GM19468 (cell line): ENCODE measurements at regions not wholly inside any gene's neighbourhood (a gene's known extent, or its start where the extent isn't known, plus 50 kb on each side); places are given as distances from the start of the nearest gene placed in this dataset.
"Not testable (repeated sequence)": the region's sequence is repeated elsewhere in the genome, so short reads cannot be mapped to it uniquely, and the experiment has no call there.

Source experiments
- ATAC-seq: cut with Tn5 transposase; IDR thresholded peaks from one replicate; pipeline ENCODE4 v1.9.1; 2021; ENCODE audit warnings: mild to moderate bottlenecking, moderate library complexity, moderate number of reproducible peaks; ENCODE audit not compliant: unreplicated experiment; ENCODE audit errors: extremely low read depth

DNA sequence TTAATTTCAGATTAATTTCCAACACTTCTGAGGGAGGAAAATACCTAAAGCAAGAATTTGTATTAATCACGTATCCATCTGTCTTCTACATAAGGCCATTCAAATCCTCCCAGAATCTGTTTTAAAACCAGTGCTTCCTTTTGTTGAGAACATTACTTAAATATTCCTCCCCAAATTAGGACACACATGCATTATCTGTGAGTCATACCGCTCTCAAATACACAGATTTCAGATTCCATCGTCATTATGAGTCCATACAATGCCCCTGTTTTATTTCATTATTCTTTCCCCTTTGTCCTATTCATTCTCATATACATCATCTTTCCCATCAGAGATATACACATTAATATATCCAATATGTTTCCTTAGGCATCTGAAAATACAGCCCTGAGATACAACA lies 57.3 kb upstream of the PRSS12 start:
- ATAC-seq, result no peak

DNA sequence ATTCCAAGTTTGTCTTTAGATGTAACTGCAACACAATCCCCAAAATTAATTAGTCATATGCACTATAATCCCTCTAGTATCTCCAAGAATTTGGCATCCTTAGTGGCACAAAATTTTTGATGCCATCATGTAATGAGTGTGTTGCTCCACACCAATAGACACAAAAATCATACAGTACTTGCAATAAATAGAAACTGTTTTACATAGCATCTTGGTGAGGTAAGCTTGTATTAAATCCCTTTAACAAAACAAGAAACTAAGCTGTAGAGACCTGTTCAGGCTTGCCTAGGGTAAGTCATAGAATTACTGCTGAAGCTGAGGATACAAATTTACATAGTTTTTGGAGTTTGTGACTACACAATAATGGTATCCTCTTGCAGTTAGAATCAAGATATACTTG lies 64.5 kb upstream of the PRSS12 start:
- ATAC-seq, result no peak

DNA sequence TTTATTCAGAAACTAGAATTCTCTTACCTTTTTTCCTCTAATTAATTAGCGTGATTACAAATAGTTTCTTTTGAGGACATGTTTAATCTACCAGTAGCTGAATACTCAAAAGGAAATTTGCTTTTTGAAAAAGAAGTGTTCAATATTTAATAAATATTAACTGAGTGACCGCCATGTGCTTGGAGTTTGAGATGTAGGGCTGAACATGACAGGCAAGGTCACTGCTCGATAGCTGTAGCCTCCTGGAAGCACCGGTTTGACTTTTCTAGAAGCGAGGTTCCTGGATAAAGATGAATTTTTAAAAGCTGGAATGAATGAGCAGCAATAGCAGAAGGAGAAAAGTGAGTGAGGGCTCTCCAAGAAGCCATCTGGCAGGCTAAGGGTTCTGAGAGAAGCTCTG lies 65.0 kb upstream of the PRSS12 start:
- not testable (repeated sequence) for ATAC-seq

DNA sequence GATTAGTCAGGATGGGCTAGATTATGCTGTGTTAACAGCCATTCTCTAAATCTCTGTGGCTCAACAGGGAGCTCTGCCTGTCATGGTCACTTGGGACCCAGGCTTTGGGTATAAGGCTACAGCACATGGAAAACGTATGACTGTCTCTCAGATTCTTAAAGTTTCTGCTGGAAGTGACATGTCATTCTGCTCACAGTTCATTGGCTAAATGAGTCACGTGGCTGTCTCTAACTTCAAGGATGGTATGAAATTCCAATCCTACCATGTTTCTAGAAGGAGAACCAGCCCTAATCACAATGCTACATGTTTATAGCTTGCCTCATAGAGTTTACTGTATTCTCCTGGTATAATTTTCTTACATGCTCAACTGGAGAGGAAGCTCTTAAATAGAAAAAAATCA lies 65.6 kb upstream of the PRSS12 start:
- not testable (repeated sequence) for ATAC-seq

DNA sequence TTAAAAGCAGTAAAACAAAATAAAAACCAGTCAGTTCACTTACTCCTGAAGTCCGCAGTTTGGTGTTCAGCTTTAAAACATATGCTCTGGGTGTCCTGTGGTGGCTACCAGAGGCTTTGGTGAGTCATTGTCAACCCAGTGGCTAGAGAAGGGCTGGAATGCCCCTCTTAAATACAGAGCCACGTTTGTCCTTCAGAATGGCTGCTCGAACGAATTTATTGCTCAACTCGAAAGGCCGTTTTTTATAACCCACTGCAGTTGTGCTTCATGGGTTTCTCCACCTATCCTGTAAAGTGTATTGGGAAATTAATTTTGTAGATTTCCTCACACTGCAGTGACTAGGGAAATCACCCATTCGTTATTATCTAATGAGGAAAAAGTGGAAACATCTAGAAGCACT lies 66.8 kb upstream of the PRSS12 start:
- ATAC-seq, result not testable (repeated sequence)

DNA sequence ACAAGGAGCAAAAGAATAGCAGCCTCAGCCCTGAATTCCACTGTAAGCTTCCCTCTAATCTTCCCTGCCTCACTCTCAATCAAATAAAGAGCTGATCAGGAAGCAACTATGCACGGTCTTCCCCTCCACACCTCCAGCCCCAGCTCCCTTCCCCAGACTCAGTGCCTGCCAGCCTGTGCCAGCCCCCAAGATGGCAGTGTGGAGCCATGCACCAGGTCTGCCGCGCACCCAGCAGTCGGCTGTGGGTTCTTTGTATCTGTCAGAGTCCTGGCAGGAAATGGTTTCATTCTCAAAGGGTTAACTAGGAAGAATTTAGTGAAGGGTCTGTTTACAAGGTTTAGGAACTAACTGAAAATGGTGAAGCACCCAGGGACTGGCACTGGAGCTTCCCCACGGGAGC lies 71.3 kb upstream of the PRSS12 start:
- not testable (repeated sequence) for ATAC-seq

DNA sequence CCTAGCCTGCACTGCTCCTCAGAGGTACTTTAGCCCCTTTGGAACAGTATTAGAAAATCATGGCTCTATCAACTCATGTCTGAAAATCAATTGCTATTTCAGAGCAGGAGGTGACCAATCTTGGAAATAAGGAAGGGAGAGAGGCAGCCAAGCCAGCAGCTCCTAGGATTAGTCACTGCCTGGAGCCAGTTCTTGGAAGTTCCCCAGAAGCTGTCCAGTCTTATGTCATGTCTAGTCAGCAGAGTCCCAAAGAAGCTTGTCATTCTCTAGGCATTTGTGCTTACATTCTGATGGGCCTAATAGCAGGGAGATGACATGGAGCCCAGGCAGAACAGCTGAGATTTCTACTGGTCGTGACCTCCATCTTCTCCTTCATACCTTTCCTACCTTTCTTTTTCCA lies 76.1 kb upstream of the PRSS12 start:
- ATAC-seq, result not testable (repeated sequence)

DNA sequence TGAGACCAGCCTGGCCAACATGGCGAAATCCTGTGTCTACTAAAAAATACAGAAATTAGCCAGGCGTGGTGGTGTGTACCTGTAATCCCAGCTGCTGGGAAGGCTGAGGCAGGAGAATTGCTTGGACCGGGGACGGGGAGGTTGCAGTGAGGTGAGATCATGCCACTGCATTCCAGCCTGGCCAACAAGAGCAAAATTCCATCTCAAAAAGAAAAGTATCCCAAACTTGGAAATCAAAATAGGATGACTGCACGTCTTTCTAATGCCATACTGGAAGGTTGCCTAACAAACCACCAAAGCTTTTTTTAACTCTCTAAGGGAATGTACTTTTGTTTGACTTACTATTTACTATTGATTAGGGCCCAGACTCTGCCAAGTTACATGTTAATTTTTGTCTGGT lies 79.6 kb upstream of the PRSS12 start:
- ATAC-seq, result not testable (repeated sequence)

DNA sequence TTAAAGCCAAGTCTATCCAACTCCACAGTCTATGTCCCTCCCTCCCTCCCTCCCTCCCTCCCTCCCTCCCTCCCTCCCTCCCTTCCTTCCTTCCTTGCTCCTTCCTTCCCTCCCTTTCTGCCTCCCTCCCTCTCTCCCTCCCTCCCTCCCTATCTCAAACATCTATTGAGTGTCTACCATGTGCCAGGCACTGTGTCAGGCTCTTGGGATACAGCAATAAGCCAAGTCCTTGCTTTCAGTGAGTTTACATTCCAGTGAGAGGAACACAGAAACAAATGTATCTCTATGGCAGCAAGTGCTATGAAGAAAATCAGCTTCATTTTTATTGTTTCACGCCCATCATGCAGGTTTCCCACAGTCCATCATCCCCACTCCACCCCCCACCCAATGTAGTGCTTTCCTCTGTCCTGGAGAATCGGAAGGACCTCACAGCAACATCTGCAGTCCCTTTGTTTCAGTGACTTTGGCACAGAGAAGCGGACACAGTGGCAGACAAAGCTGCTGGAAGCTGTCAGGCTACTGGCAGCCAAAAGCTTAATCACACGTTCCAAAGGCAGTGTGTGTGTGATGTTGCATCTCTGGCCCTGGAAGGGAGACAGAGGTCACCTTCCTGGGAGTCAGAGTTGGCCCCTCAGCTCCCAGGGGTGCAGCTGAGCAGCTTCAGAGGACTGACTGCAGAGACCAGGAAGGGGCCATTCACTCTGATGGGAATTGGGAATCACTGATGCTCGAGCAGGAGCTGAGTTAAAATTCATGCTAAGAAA lies 81.0 kb upstream of the PRSS12 start:
- ATAC-seq, result not testable (repeated sequence)

DNA sequence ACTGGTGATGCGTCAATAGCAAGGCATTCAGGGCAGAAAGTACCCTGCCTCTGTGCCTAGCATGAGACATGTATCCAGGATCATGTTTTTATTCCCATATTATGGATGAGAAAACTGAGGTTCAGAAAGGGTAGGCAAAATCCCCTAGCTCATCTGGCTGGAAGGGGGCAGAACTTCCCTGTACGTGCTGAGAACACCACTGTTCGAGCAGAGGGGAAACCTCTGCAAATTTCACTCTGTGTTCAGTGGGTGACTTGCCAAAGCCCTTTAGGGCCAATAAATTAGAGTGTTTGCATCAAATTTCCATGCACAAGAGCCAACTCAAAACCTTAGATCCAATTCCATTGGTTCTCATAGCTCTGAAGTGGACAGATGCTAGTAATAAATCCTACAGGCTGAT lies 82.6 kb upstream of the PRSS12 start:
- not testable (repeated sequence) for ATAC-seq

DNA sequence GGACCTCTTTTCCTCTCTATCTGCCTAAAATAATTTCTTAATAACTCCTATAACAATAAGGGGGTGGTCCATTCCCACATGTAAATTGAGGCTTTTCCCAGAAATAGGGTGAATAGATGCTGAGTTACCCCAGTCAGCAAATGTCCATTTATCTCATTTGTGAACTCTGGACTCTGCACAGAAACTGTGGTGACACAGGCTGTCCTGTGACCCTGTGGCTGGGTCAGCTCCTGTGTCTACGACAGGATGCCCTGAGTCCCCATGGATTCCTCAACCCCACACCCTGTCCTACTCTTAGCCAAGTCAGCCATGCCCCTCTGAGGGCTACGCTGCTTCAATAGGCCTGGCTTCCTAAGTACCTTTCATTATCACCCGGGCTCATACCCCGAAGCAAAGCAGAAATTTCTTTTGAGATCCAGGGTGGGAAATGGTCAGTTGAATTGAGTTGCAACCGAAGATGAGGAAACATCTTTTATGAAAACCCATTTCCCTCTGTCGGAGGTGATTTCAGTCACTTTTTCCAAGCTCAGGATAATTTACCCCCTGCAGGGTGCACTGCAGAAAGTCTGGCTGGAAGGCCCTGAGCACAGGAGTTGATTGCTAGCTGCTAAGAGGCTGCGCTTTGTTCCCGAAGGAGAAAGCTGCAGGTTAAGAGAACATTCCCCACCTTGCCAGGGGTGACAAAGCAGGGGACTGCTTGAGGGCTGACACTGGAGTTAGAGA lies 89.5 kb upstream of the PRSS12 start:
- ATAC-seq, result not testable (repeated sequence)

DNA sequence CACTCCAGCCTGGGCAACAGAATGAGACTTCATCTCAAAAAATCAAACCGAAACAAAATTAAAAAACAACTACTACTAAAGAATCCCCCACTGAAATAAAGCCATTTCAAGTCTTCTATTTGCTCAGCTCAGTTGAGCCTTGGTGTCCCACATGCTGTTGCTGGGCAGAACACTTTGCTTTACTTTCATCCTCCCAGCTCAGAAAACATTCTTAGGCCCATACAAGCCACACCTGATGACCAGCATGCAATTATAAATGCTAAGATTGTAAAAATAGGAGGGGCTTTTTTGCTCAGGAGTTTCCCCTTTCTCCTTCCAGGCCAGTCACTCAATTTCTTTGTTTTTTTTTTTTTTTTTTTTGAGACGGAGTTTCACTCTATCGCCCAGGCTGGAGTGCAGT lies 94.6 kb upstream of the PRSS12 start:
- ATAC-seq, result not testable (repeated sequence)

DNA sequence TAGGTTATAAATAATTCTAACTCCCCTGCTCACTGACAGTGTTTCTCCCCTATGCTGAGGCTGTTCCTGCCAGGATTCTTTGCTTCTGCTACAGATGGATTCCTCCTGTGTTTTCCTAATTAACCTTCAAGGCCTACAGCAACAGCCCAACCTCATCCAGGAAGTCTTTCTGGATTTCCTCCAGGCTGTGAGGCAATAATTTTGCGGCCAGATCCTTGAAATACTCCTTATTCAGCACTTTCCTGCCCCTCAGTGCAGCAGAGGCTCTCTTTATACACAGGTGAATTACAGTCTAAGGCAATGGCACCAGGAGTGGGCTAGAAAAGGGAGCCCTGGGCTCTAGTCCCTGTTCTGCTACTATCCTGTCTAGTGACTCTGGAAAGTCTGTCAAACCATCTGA lies 102.1 kb upstream of the PRSS12 start:
- not testable (repeated sequence) for ATAC-seq

DNA sequence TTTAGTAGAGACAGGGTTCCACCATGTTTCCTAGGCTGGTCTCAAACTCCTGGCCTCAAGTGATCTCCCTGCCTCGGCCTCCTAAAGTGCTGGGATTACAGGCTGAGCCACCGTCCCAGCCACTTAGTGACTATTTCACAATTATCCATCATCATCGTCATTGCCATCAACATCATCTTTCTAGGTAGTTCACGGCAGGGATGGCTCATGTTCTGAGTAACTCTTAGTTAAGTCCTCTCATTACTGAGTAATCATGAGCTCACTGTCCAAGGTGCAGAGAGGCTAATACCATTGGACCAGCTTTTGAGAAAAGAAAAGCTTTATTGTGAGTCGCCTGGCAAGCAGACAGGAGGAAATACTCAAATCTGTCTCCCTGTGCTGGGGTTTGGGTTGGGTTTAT lies 108.6 kb upstream of the PRSS12 start:
- ATAC-seq, result not testable (repeated sequence)

DNA sequence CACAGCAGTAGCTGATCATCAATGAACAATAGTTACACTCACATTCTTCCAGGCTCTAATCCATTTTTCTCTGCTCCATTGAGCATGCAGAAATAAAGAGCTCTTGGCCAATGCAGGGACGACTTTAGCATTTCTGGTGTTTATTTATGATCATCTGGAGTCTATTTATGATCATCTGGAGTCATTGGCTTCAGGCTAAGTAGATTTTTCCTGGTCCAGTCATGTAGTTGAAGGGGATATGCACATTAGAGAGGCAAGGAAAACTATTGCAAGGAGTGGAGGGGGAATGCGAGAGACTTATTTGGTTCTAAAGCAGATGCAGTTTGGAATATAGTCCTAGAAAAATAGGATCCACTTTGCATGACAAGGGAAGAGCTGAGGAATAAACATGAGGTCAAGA lies 113.0 kb upstream of the PRSS12 start:
- ATAC-seq, result not testable (repeated sequence)

DNA sequence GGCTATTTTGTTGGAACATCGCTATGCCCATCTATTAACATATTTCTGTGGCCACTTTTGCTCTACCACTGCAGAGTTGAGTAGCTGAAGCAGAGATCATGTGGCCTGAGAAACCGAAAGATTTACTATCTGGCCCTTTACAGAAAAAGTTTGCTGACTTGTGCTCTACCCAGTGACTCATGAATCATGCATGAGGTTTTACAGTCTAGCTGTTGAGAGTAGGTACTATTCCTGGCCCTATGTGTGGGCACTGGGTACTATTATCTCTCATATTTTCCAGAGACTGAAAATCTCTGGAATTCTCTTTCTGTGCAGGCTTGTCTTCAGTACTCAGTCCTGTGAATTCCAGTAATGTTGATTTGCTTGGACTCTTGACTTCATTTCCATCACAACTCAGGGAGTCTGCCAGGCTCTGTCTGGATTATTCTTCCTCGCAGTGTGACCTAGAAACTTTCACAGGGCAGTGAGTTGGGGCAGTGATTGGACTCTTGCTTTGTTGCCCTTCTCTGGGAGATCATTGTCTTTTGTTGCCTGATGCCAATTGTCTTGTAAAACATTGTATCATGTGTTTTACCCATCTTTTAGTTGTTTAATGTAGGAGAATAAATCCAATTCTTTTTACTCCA lies 121.3 kb upstream of the PRSS12 start:
- not testable (repeated sequence) for ATAC-seq

DNA sequence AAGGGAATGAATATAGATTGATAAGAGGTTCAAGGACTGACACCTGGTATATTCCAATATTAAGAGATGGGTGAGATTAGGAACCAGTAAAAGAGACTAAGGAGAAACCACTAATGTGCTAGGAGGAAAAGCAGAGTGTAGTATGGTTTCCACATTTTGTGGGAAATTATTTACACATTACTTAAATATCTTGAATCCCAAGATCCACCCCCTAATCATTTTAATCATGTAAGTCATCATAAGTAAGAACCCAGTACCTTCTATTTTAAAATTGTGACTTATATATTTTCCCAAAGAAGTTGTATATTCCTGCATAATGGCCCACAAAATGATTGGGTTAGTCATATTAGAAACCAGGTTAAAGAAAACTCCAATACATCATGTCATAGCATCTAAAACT lies 122.0 kb upstream of the PRSS12 start:
- ATAC-seq, result not testable (repeated sequence)

DNA sequence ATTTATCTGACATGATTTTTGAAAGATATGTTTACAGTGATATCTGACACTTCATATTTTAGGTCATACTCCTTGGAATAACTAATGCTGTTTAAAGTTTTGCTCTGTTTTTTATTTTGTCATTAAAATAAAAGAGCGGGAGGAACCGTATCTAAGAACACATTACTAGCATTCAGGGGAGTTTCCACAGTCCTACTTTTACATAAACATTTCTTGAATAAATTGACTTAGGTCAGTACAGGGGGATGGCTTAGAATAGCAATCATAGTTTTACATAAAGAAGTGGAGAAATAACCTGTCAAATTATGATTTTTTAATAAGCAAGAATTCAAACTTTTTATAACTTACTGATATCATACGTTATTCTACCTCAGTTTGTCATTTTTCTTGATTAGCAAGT lies 123.1 kb upstream of the PRSS12 start:
- ATAC-seq, result not testable (repeated sequence)

DNA sequence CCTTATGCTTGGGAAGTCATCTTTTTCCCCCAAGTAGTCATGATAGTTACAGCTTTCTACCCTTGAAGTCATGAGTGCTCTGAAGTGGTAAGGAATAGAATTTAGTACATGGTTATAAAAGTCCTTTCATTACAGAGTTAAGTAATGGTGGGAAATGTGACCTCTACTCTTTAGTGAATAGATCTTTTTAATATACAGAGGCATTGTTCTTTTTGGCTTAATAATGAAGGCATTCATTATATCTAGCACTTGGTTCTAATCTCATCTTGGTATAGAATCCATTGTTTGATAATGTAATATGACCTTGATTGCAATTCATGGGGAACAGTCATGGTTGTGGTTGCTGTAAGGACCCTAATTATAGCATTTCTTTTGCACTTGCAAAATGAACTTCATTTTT lies 125.0 kb upstream of the PRSS12 start:
- ATAC-seq, result not testable (repeated sequence)

DNA sequence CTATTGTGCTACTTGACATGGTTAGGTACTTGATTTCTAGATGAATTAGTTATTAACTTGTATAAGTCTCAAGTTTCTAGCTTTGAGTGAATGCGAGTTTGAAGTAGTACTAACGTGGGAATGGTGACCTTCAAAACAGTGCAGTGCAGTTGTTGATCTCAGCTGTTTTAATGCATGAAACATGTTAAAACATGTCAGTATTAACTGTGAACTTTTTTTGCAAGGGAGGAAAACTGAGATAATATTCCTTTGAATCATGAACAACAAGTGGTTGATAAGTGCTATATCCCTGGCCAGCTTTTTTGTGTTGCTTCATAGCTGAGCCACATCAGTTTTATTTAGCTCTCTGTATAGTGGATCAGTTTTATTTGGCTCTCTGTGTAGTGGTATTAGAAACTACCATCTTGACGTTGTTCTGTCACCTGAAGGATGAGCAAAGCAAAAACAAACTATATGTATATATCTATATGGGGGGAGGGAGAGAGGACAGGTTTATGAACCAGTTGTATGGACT lies 133.1 kb upstream of the PRSS12 start:
- ATAC-seq, result not testable (repeated sequence)

DNA sequence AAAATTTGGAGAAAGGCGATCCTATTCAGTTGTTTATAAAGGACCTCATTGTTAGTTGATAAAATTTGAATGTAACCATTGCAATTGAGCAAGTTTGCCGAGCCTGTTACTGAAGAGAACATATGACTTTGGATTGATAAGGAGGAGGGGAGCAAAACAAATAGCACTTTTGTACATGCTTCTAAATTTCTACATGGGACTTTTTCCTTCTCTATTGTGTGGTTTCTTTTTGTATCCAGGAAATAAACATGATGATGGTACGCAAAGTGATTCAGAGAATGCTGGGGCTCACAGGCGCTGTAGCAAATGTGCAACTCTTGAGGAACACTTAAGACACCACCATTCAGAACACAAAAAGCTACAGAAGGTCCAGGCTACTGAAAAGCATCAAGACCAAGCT lies 140.2 kb upstream of the PRSS12 start:
- ATAC-seq, result not testable (repeated sequence)
